ENCODE measurements at regions not wholly inside any gene's neighbourhood (a gene's known extent, or its start where the extent isn't known, plus 50 kb on each side); places are given as distances from the start of the nearest gene placed in this dataset.

- Histone ChIP-seq H3K27ac (no peak overlapping the region), H3K4me3 (ENCODE audit: low read depth, low read length) (no peak overlapping the region), H3K36me3 (replicated peaks) (no peaks in the 10 kb centered on the region), H3K27me3 (replicated peaks) (no peaks in the 10 kb centered on the region)
- no peak for TF ChIP-seq CTCF (IDR thresholded peaks at IDR 0.05; ENCODE audit: low read depth, low read length, missing control alignments)
- in situ Hi-C loops (cut with HindIII; ENCODE audit: low pct_ligation_motif_present, low sequenced_read_pairs), result no loop called here
- DNase-seq, result no peak
Measured at GRCh38 chr11:80838153-80838552, 1397.3 kb upstream of the TENM4 start.

- Histone ChIP-seq H3K4me3 (ENCODE audit: low read depth, low read length) (no peak overlapping the region), H3K27me3 (replicated peaks) (no peaks in the 10 kb centered on the region), H3K27ac (no peak overlapping the region), H3K36me3 (replicated peaks) (no peaks in the 10 kb centered on the region)
- TF ChIP-seq CTCF (IDR thresholded peaks at IDR 0.05; ENCODE audit: low read depth, low read length, missing control alignments), result no peak
- in situ Hi-C loops (cut with HindIII; ENCODE audit: low pct_ligation_motif_present, low sequenced_read_pairs), result no loop called here
- no peak for DNase-seq
Measured at GRCh38 chr11:80837051-80837450, 1396.2 kb upstream of the TENM4 start.

GRCh38 chr11:80831374-80831773, 1390.5 kb upstream of the TENM4 start:
- Histone ChIP-seq H3K4me3 (ENCODE audit: low read depth, low read length) (no peak overlapping the region), H3K36me3 (replicated peaks) (no peaks in the 10 kb centered on the region), H3K27me3 (replicated peaks) (no peaks in the 10 kb centered on the region), H3K27ac (no peak overlapping the region)
- in situ Hi-C loops (cut with HindIII; ENCODE audit: low pct_ligation_motif_present, low sequenced_read_pairs), result no loop called here
- DNase-seq, result no peak
- no peak for TF ChIP-seq CTCF (IDR thresholded peaks at IDR 0.05; ENCODE audit: low read depth, low read length, missing control alignments)

GRCh38 chr11:80827781-80828180, 1387.0 kb upstream of the TENM4 start:
- in situ Hi-C loops (cut with HindIII; ENCODE audit: low pct_ligation_motif_present, low sequenced_read_pairs), result no loop called here
- no peaks in the 10 kb centered on the region for H3K36me3 ChIP-seq (replicated peaks)
- no peak overlapping the region for H3K4me3 ChIP-seq (ENCODE audit: low read depth, low read length)
- TF ChIP-seq CTCF (IDR thresholded peaks at IDR 0.05; ENCODE audit: low read depth, low read length, missing control alignments), result no peak
- no peak for DNase-seq
- H3K27me3 ChIP-seq (replicated peaks), result no peaks in the 10 kb centered on the region
- no peak overlapping the region for H3K27ac ChIP-seq

GRCh38 chr11:80826808-80827207, 1386.0 kb upstream of the TENM4 start:
- TF ChIP-seq CTCF (IDR thresholded peaks at IDR 0.05; ENCODE audit: low read depth, low read length, missing control alignments), result no peak
- H3K4me3 ChIP-seq (ENCODE audit: low read depth, low read length), result no peak overlapping the region
- DNase-seq, result no peak
- H3K27me3 ChIP-seq (replicated peaks), result no peaks in the 10 kb centered on the region
- in situ Hi-C loops (cut with HindIII; ENCODE audit: low pct_ligation_motif_present, low sequenced_read_pairs), result no loop called here
- H3K36me3 ChIP-seq (replicated peaks), result no peaks in the 10 kb centered on the region
- no peak overlapping the region for H3K27ac ChIP-seq

GRCh38 chr11:80822308-80822707, 1381.5 kb upstream of the TENM4 start:
- no peak for DNase-seq
- in situ Hi-C loops (cut with HindIII; ENCODE audit: low pct_ligation_motif_present, low sequenced_read_pairs), result no loop called here

More at GRCh38 chr11:80822308-80822707, 1381.5 kb upstream of the TENM4 start:
- Histone ChIP-seq H3K27ac (no peak overlapping the region), H3K27me3 (replicated peaks) (no peaks in the 10 kb centered on the region), H3K4me3 (ENCODE audit: low read depth, low read length) (no peak overlapping the region), H3K36me3 (replicated peaks) (no peaks in the 10 kb centered on the region)
- no peak for TF ChIP-seq CTCF (IDR thresholded peaks at IDR 0.05; ENCODE audit: low read depth, low read length, missing control alignments)

Data from brain microvascular endothelial cell (primary cell).